Trophoblast cell (in vitro differentiated cells and primary cell): ENCODE measurements at regions not wholly inside any gene's neighbourhood (a gene's known extent, or its start where the extent isn't known, plus 50 kb on each side); places are given as distances from the start of the nearest gene placed in this dataset.

Experiments used
- DNase-seq, 2 donors: peaks; one replicate each; pipeline ENCODE4 v3.0.0-alpha.2; 2016
- H2AFZ ChIP-seq: 2 replicates; pipeline ENCODE4 v1.6.1; 2013; ENCODE audit warnings: low read length, moderate library complexity, mild to moderate bottlenecking; ENCODE audit not compliant: insufficient read depth, poor library complexity
- H2AK5ac ChIP-seq: 2 replicates; pipeline ENCODE4 v1.6.1; 2013; ENCODE audit warnings: mild to moderate bottlenecking, low read length
- H2BK120ac ChIP-seq: 2 replicates; pipeline ENCODE4 v1.6.1; 2013; ENCODE audit warnings: low read length, mild to moderate bottlenecking, moderate library complexity; ENCODE audit not compliant: insufficient read depth, poor library complexity
- H2BK12ac ChIP-seq: 2 replicates; pipeline ENCODE4 v1.6.1; 2013; ENCODE audit warnings: mild to moderate bottlenecking, low read length, moderate library complexity
- H2BK5ac ChIP-seq: 2 replicates; pipeline ENCODE4 v1.6.1; 2013; ENCODE audit warnings: low read length, low read depth, moderate library complexity, mild to moderate bottlenecking; ENCODE audit not compliant: poor library complexity
- H3K14ac ChIP-seq: 2 replicates; pipeline ENCODE4 v1.6.1; 2013; ENCODE audit warnings: mild to moderate bottlenecking, low read length
- H3K18ac ChIP-seq: 2 replicates; pipeline ENCODE4 v1.6.1; 2013; ENCODE audit warnings: mild to moderate bottlenecking, low read length
- H3K23ac ChIP-seq: 2 replicates; pipeline ENCODE4 v1.6.1; 2013; ENCODE audit warnings: low read length
- H3K27ac ChIP-seq: 2 replicates; pipeline ENCODE4 v1.5.1; 2013; ENCODE audit warnings: low read depth, mild to moderate bottlenecking, inconsistent platforms, low read length, moderate library complexity
- H3K27me3 ChIP-seq: 2 replicates; pipeline ENCODE4 v1.6.1; 2013; ENCODE audit warnings: inconsistent platforms, mild to moderate bottlenecking, low read length, moderate library complexity; ENCODE audit not compliant: insufficient read depth
- H3K36me3 ChIP-seq, 2 experiments: 1 replicate in 1 of 2; 2 replicates in 1 of 2; pipeline ENCODE4 v1.6.1; 2013; ENCODE audit warnings: low read length in 2 of 2, mild to moderate bottlenecking in 2 of 2, moderate library complexity in 1 of 2; ENCODE audit not compliant: insufficient read depth in 2 of 2, control insufficient read depth in 1 of 2
- H3K4ac ChIP-seq: 2 replicates; pipeline ENCODE4 v1.6.1; 2013; ENCODE audit warnings: low read depth, mild to moderate bottlenecking, low read length, moderate library complexity
- H3K4me1 ChIP-seq, 2 experiments: 1 replicate in 1 of 2; 2 replicates in 1 of 2; pipeline ENCODE4 v1.6.1; 2013; ENCODE audit warnings: low read length in 2 of 2, mild to moderate bottlenecking in 2 of 2, moderate library complexity in 1 of 2; ENCODE audit not compliant: insufficient read depth in 2 of 2, control insufficient read depth in 1 of 2
- H3K4me2 ChIP-seq: 2 replicates; pipeline ENCODE4 v1.6.1; 2013; ENCODE audit warnings: inconsistent platforms, mild to moderate bottlenecking, low read length, moderate library complexity
- H3K4me3 ChIP-seq: 2 replicates; pipeline ENCODE4 v1.5.1; 2013; ENCODE audit warnings: mild to moderate bottlenecking, low read depth, low read length, inconsistent platforms
- H3K79me1 ChIP-seq: one replicate; pipeline ENCODE4 v1.6.1; 2013; ENCODE audit warnings: low read length
- H3K79me2 ChIP-seq: 2 replicates; pipeline ENCODE4 v1.6.1; 2013; ENCODE audit warnings: low read length, mild to moderate bottlenecking; ENCODE audit not compliant: control insufficient read depth, insufficient read depth, poor library complexity
- H3K9ac ChIP-seq: 2 replicates; pipeline ENCODE4 v1.6.1; 2013; ENCODE audit warnings: mild to moderate bottlenecking, low read length
- H3K9me3 ChIP-seq: 2 replicates; pipeline ENCODE4 v1.6.1; 2013; ENCODE audit warnings: low read depth, mild to moderate bottlenecking, control low read depth, inconsistent platforms, low read length; ENCODE audit not compliant: insufficient read depth
- H4K12ac ChIP-seq: 2 replicates; pipeline ENCODE4 v1.6.1; 2013; ENCODE audit warnings: low read depth, mild to moderate bottlenecking, low read length, moderate library complexity
- H4K8ac ChIP-seq: 2 replicates; pipeline ENCODE4 v1.6.1; 2013; ENCODE audit warnings: low read depth, mild to moderate bottlenecking, low read length, moderate library complexity
- H4K91ac ChIP-seq: one replicate; pipeline ENCODE4 v1.6.1; 2013; ENCODE audit warnings: low read depth, mild to moderate bottlenecking, low read length, moderate library complexity
- WGBS: extraction: QIAGEN DNeasy Blood & Tissue Kit; methylation state at CpG from one replicate; pipeline ENCODE4 v1.1.7; 2013; ENCODE audit warnings: missing lambda C conversion rate; ENCODE audit not compliant: insufficient read length, insufficient coverage; ENCODE audit errors: extremely low coverage; 5-methylcytosine and 5-hydroxymethylcytosine counted together

- no CpG with 5 or more reads among the region's 1 CpG for WGBS
- H2BK12ac ChIP-seq, result no peak overlapping the region
These were observed 162.8 kb downstream of the CGGBP1 start for GRCh38 chr3:87895983-87896382.

GRCh38 chr3:87873136-87873535, 185.7 kb downstream of the CGGBP1 start:
- no peak overlapping the region for H3K4me3 ChIP-seq
- no peaks in the 10 kb centered on the region for H3K4me1 ChIP-seq
- H2AK5ac ChIP-seq, result no peak overlapping the region
- no peak overlapping the region for H4K12ac ChIP-seq
- H3K36me3 ChIP-seq, result no peaks in the 10 kb centered on the region
- H2BK12ac ChIP-seq, result no peak overlapping the region
- no peak overlapping the region for H3K23ac ChIP-seq
- no peaks in the 10 kb centered on the region for H3K79me2 ChIP-seq
- H3K18ac ChIP-seq, result no peak overlapping the region
- no peak overlapping the region for H4K8ac ChIP-seq
- no peak overlapping the region for H3K14ac ChIP-seq
- H3K4me2 ChIP-seq, result no peak overlapping the region
- H2BK120ac ChIP-seq, result no peak overlapping the region
- DNase-seq, result no peak
- no peak overlapping the region for H2AFZ ChIP-seq
- no peak overlapping the region for H3K27ac ChIP-seq
- H3K27me3 ChIP-seq, result no peaks in the 10 kb centered on the region
- H4K91ac ChIP-seq, result no peak overlapping the region
- H2BK5ac ChIP-seq, result no peak overlapping the region
- H3K79me1 ChIP-seq, result no peaks in the 10 kb centered on the region
- no CpG with 5 or more reads among the region's 1 CpG for WGBS
- H3K4ac ChIP-seq, result no peak overlapping the region
- H3K9me3 ChIP-seq, result no peaks in the 10 kb centered on the region
- no peak overlapping the region for H3K9ac ChIP-seq

More at GRCh38 chr3:87895983-87896382, 162.8 kb downstream of the CGGBP1 start:
- Histone ChIP-seq H3K9ac (no peak overlapping the region), H3K27ac (no peak overlapping the region), H2AK5ac (no peak overlapping the region), H4K8ac (no peak overlapping the region), H3K23ac (no peak overlapping the region), H3K79me2 (no peaks in the 10 kb centered on the region), H3K36me3 (no peaks in the 10 kb centered on the region), H3K27me3 (no peaks in the 10 kb centered on the region), H3K4me3 (no peak overlapping the region), H2BK120ac (no peak overlapping the region), H3K14ac (no peak overlapping the region), H3K79me1 (no peaks in the 10 kb centered on the region), H3K9me3 (no peaks in the 10 kb centered on the region), H3K18ac (no peak overlapping the region), H2AFZ (no peak overlapping the region), H4K12ac (no peak overlapping the region), H3K4ac (no peak overlapping the region), H3K4me2 (no peak overlapping the region), H2BK5ac (no peak overlapping the region), H3K4me1 (no peaks in the 10 kb centered on the region), H4K91ac (no peak overlapping the region)
- no peak for DNase-seq

- Histone ChIP-seq H3K14ac (no peak overlapping the region), H3K23ac (no peak overlapping the region), H3K9ac (no peak overlapping the region), H4K91ac (no peak overlapping the region), H3K4ac (no peak overlapping the region), H2BK5ac (no peak overlapping the region), H3K79me2 (no peaks in the 10 kb centered on the region), H3K27me3 (no peaks in the 10 kb centered on the region), H2BK120ac (no peak overlapping the region), H3K27ac (no peak overlapping the region), H2AK5ac (no peak overlapping the region), H3K9me3 (no peaks in the 10 kb centered on the region), H3K4me2 (no peak overlapping the region), H4K8ac (no peak overlapping the region), H3K18ac (no peak overlapping the region), H3K4me3 (no peak overlapping the region), H3K36me3 (no peaks in the 10 kb centered on the region), H3K4me1 (no peaks in the 10 kb centered on the region), H2BK12ac (no peak overlapping the region), H3K79me1 (no peaks in the 10 kb centered on the region), H2AFZ (no peak overlapping the region), H4K12ac (no peak overlapping the region)
- peak in 1 of 2 donors; percentile 27 for DNase-seq
- WGBS, result no CpG with 5 or more reads among the region's 2 CpGs
These were observed 191.8 kb downstream of the CGGBP1 start for GRCh38 chr3:87867001-87867400.

- Histone ChIP-seq H4K8ac (no peak overlapping the region), H3K79me1 (no peaks in the 10 kb centered on the region), H3K23ac (no peak overlapping the region), H3K9me3 (no peaks in the 10 kb centered on the region), H4K12ac (no peak overlapping the region), H3K36me3 (no peaks in the 10 kb centered on the region), H3K18ac (no peak overlapping the region), H3K4me1 (no peaks in the 10 kb centered on the region), H2BK120ac (no peak overlapping the region), H3K79me2 (no peaks in the 10 kb centered on the region), H3K4ac (no peak overlapping the region), H3K27me3 (no peaks in the 10 kb centered on the region), H3K27ac (no peak overlapping the region), H2BK12ac (no peak overlapping the region), H4K91ac (no peak overlapping the region), H3K14ac (no peak overlapping the region), H3K4me3 (no peak overlapping the region), H2BK5ac (no peak overlapping the region), H3K4me2 (no peak overlapping the region), H3K9ac (no peak overlapping the region), H2AFZ (no peak overlapping the region), H2AK5ac (no peak overlapping the region)
- no peak for DNase-seq
- no CpG with 5 or more reads among the region's 1 CpG for WGBS
These were observed 202.7 kb downstream of the CGGBP1 start for GRCh38 chr3:87856126-87856525.
